Stimulated activated CD8-positive, alpha-beta memory T cell treated with anti-CD3 and anti-CD28 coated beads, Interleukin-15, amount 100 ng/mL, for 48 hours (primary cell): ENCODE measurements at regions not wholly inside any gene's neighbourhood (a gene's known extent, or its start where the extent isn't known, plus 50 kb on each side); places are given as distances from the start of the nearest gene placed in this dataset.

Source experiments
- DNase-seq, 2 donors: peaks; one replicate each; pipeline ENCODE4 v3.0.0-alpha.2; 2020; ENCODE audit warnings: low read depth in 2 of 2

GRCh38 chr12:76611533-76611932 is 52.0 kb upstream of the OSBPL8 start:
- no peak for DNase-seq

- DNase-seq, result no peak
Measured at GRCh38 chr12:76614364-76614763, 54.8 kb upstream of the OSBPL8 start.

- no peak for DNase-seq
Measured at GRCh38 chr12:76618031-76618430, 58.5 kb upstream of the OSBPL8 start.

GRCh38 chr12:76621582-76622024 is 62.0 kb upstream of the OSBPL8 start:
- DNase-seq, result peak; percentile 22 to 29

GRCh38 chr12:76622351-76622750 is 62.8 kb upstream of the OSBPL8 start:
- DNase-seq, result no peak

GRCh38 chr12:76622915-76623314 is 63.3 kb upstream of the OSBPL8 start:
- DNase-seq, result no peak

- DNase-seq, result no peak
Measured at GRCh38 chr12:76623931-76624330, 64.4 kb upstream of the OSBPL8 start.

- DNase-seq, result no peak
Measured at GRCh38 chr12:76627346-76628135, 68.0 kb upstream of the OSBPL8 start.

- no peak for DNase-seq
Measured at GRCh38 chr12:76628745-76629144, 69.2 kb upstream of the OSBPL8 start.

- DNase-seq, result no peak
Measured at GRCh38 chr12:76631741-76632140, 72.2 kb upstream of the OSBPL8 start.

GRCh38 chr12:76633415-76633814 is 73.8 kb upstream of the OSBPL8 start:
- no peak for DNase-seq

GRCh38 chr12:76634133-76634532 is 74.6 kb upstream of the OSBPL8 start:
- no peak for DNase-seq

GRCh38 chr12:76636121-76636692 is 76.6 kb upstream of the OSBPL8 start:
- no peak for DNase-seq

GRCh38 chr12:76637807-76638206 is 78.2 kb upstream of the OSBPL8 start:
- no peak for DNase-seq

- DNase-seq, result no peak
Measured at GRCh38 chr12:76639646-76640045, 80.1 kb upstream of the OSBPL8 start.

GRCh38 chr12:76641073-76641472 is 81.5 kb upstream of the OSBPL8 start:
- DNase-seq, result no peak

GRCh38 chr12:76641961-76642360 is 82.4 kb upstream of the OSBPL8 start:
- DNase-seq, result no peak

- no peak for DNase-seq
Measured at GRCh38 chr12:76643438-76643837, 83.9 kb upstream of the OSBPL8 start.

- DNase-seq, result no peak
Measured at GRCh38 chr12:76644950-76645349, 85.4 kb upstream of the OSBPL8 start.

- no peak for DNase-seq
Measured at GRCh38 chr12:76645934-76646333, 86.4 kb upstream of the OSBPL8 start.

GRCh38 chr12:76646366-76646765 is 86.8 kb upstream of the OSBPL8 start:
- DNase-seq, result no peak

- no peak for DNase-seq
Measured at GRCh38 chr12:76649099-76649498, 89.5 kb upstream of the OSBPL8 start.

- DNase-seq, result no peak
Measured at GRCh38 chr12:76652402-76652801, 92.8 kb upstream of the OSBPL8 start.

- DNase-seq, result no peak
Measured at GRCh38 chr12:76653342-76653741, 93.8 kb upstream of the OSBPL8 start.
